ENCODE measurements at regions not wholly inside any gene's neighbourhood (a gene's known extent, or its start where the extent isn't known, plus 50 kb on each side); places are given as distances from the start of the nearest gene placed in this dataset.
"Not testable (repeated sequence)": the region's sequence is repeated elsewhere in the genome, so short reads cannot be mapped to it uniquely, and the experiment has no call there.

DNA sequence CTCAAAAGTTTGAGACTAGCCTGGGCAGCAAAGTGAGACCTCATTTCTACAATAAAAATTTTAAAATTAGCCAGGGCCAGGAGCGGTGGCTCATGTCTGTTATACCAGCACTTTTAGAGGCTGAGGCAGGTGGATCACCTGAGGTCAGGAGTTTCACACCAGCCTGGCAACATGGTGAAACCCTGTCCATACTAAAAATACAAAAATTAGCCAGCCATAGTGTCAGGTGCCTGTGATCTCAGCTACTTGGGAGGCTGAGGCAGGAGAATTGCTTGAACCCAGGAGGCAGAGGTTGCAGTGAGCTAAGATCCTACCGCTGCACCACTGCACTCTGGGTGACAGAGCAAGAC lies 85.1 kb upstream of the MAP4 start:
- not testable (repeated sequence) for H3K36me3 Mint-ChIP-seq (ENCODE audit: low read depth); H3K27me3 Mint-ChIP-seq (ENCODE audit: low read depth); H3K4me3 Mint-ChIP-seq (ENCODE audit: unreplicated experiment); H3K27ac Mint-ChIP-seq (ENCODE audit: unreplicated experiment); H3K9me3 Mint-ChIP-seq (ENCODE audit: low read depth); DNase-seq (ENCODE audit: low spot score); H3K4me1 Mint-ChIP-seq (ENCODE audit: low read depth)

DNA sequence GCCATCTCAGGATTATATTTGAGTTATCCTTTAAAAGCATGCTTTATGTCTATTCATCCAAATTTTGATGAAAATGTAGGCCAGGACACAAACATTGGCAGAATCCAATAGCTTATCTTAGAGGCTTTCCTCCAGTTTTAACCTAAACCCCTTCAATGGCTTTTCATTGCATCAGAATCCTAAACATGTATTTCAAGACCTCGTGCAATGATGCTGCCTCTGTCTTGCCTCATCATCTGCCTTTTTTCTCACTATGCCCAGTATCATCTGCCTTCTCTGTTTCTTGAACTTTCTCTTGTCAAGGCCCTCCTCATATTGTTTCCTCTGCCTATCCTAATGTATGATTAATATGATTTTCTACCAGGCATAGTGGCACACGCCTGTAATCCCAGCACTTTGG lies 76.1 kb upstream of the MAP4 start:
- no peak overlapping the region for H3K27ac Mint-ChIP-seq (ENCODE audit: unreplicated experiment)
- no peaks in the 10 kb centered on the region for H3K36me3 Mint-ChIP-seq (ENCODE audit: low read depth)
- no peaks in the 10 kb centered on the region for H3K27me3 Mint-ChIP-seq (ENCODE audit: low read depth)
- H3K4me3 Mint-ChIP-seq (ENCODE audit: unreplicated experiment), result no peak overlapping the region
- H3K9me3 Mint-ChIP-seq (ENCODE audit: low read depth), result no peaks in the 10 kb centered on the region
- peaks cover 16% of the 10 kb centered on the region for H3K4me1 Mint-ChIP-seq (ENCODE audit: low read depth)
- DNase-seq (ENCODE audit: low spot score), result no peak
- TF ChIP-seq, protein P1, sequence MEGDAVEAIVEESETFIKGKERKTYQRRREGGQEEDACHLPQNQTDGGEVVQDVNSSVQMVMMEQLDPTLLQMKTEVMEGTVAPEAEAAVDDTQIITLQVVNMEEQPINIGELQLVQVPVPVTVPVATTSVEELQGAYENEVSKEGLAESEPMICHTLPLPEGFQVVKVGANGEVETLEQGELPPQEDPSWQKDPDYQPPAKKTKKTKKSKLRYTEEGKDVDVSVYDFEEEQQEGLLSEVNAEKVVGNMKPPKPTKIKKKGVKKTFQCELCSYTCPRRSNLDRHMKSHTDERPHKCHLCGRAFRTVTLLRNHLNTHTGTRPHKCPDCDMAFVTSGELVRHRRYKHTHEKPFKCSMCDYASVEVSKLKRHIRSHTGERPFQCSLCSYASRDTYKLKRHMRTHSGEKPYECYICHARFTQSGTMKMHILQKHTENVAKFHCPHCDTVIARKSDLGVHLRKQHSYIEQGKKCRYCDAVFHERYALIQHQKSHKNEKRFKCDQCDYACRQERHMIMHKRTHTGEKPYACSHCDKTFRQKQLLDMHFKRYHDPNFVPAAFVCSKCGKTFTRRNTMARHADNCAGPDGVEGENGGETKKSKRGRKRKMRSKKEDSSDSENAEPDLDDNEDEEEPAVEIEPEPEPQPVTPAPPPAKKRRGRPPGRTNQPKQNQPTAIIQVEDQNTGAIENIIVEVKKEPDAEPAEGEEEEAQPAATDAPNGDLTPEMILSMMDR (IDR thresholded peaks at IDR 0.05), result no peak

DNA sequence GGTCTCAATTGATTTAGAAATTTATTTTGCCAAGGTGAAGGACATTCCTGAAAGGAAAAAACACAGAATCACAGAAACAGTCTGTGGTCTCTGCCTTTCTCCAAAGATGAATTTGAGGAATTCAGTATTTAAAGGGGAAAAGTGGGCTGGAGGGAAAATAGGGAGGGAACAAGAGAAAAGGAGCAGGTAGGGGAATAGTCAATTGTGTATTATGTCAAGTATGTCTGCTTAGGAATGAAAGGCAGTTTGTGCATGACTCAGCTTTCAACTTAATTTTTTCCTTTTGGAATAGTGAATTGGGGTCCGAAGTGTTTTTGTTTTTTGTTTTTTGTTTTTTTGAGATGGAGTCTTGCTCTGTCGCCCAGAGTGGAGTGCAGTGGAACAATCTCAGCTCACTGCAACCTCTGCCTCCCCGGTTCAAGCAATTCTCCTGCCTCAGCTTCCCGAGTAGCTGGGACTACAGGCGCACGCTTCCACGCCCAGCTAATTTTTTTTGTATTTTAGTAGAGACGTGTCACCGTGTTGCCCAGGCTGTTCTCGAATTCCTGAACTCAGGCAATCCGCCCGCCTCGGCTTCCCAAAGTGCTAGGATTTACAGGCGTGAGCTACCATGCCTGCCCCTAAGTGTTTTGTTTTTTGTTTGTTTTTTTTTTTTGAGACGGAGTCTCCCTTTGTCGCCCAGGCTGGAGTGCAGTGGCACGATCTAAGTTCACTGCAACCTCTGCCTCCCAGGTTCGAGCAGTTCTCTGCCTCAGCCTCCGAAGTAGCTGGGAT lies 74.1 kb upstream of the MAP4 start:
- no peak for DNase-seq (ENCODE audit: low spot score)
- TF ChIP-seq, protein P1 (IDR thresholded peaks at IDR 0.05), result no peak
- peak overlapping the region; percentile 97 for H3K4me3 Mint-ChIP-seq (ENCODE audit: unreplicated experiment)

DNA sequence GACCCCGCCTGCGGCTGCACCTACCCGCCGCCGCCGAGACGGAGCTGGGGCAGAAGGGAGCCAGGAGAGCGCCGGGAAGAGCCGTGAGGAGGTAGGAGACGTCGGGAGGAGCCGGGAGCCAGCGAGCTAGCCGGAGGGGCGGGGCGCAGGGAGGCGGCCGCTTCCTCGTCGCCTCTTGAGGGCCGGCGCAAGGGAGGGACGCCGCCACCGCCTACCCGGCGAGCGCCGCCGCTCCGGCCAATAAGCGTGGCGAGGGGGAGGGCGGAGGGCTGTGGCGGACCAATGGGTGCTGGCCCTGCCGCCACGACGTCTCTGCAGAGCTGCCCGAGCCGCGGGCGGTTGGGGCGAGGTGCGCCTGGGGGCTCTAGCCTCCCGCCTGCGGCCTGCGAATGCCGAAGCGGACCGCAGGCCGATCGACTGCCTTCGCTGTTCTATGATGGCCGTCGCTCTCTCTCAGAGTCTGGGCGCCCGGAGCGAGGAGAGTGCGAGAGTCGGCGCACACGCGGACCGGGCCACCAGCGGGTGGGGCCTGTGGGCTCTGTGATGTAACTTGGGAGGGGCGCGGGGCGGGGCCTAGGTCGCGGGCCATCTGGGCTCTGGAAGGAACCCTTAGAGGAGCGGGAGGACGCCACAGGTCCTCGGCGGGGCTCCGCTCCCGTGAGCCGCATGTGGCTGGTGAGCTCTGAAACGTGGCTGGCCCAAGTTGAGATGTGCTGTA lies 72.7 kb upstream of the MAP4 start:
- Mint-ChIP-seq H3K4me3 (ENCODE audit: unreplicated experiment) (peak overlapping the region; percentile 97), H3K27me3 (ENCODE audit: low read depth) (no peaks in the 10 kb centered on the region), H3K36me3 (ENCODE audit: low read depth) (peaks cover 2% of the 10 kb centered on the region), H3K4me1 (ENCODE audit: low read depth) (peaks cover 47% of the 10 kb centered on the region), H3K27ac (ENCODE audit: unreplicated experiment) (peak overlapping the region; percentile 99), H3K9me3 (ENCODE audit: low read depth) (no peaks in the 10 kb centered on the region)
- TF ChIP-seq, protein P1 (IDR thresholded peaks at IDR 0.05), result peak; percentile 22
- peak; percentile 98 for DNase-seq (ENCODE audit: low spot score)

More for the DNA sequence above, 74.1 kb upstream of the MAP4 start:
- H3K9me3 Mint-ChIP-seq (ENCODE audit: low read depth), result no peaks in the 10 kb centered on the region
- peaks cover 33% of the 10 kb centered on the region for H3K4me1 Mint-ChIP-seq (ENCODE audit: low read depth)
- H3K27ac Mint-ChIP-seq (ENCODE audit: unreplicated experiment), result peak overlapping the region; percentile 49
- no peaks in the 10 kb centered on the region for H3K36me3 Mint-ChIP-seq (ENCODE audit: low read depth)
- H3K27me3 Mint-ChIP-seq (ENCODE audit: low read depth), result no peaks in the 10 kb centered on the region

DNA sequence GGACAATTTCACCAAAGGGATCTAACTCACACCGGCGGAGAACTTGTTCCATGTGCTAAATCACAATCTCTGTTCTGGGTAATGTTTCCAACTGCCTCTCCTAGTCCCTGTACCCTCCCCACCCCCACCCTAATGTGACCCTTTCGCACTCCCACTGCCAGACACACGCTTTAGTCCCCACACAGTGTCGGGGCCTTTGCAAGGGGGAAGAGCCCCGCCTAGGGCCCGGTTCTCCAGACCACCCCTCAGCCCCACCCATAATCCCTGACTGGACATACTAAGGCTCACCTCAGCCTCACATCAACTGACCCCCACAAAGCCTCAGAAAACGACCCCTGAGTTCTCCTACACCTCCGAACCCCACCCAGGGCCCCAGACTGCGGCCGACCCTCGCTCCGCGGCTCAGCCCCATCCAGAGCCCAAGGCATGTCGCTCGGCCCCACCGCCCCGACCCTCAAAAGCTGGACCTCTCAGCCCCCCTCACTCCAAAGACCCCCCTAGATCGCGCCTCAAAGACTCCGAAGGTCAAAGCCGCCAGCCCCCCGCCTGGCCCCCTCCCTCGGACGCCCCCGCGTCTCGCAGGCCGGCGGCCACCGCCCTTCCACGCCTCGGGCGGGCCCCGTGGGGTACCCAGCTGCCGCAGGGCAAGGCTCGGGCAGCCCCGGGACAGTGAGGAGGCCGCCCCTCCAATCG lies 72.0 kb upstream of the MAP4 start:
- H3K4me1 Mint-ChIP-seq (ENCODE audit: low read depth), result peaks cover 47% of the 10 kb centered on the region
- no peaks in the 10 kb centered on the region for H3K27me3 Mint-ChIP-seq (ENCODE audit: low read depth)
- H3K27ac Mint-ChIP-seq (ENCODE audit: unreplicated experiment), result peak overlapping the region; percentile 97
- H3K36me3 Mint-ChIP-seq (ENCODE audit: low read depth), result peaks cover 2% of the 10 kb centered on the region
- DNase-seq (ENCODE audit: low spot score), result no peak
- peak overlapping the region; percentile 97 for H3K4me3 Mint-ChIP-seq (ENCODE audit: unreplicated experiment)
- H3K9me3 Mint-ChIP-seq (ENCODE audit: low read depth), result no peaks in the 10 kb centered on the region
- TF ChIP-seq, protein P1 (IDR thresholded peaks at IDR 0.05), result peak; percentile 5
